ENCODE measurements at regions not wholly inside any gene's neighbourhood (a gene's known extent, or its start where the extent isn't known, plus 50 kb on each side); places are given as distances from the start of the nearest gene placed in this dataset.

- TF ChIP-seq, protein P1, sequence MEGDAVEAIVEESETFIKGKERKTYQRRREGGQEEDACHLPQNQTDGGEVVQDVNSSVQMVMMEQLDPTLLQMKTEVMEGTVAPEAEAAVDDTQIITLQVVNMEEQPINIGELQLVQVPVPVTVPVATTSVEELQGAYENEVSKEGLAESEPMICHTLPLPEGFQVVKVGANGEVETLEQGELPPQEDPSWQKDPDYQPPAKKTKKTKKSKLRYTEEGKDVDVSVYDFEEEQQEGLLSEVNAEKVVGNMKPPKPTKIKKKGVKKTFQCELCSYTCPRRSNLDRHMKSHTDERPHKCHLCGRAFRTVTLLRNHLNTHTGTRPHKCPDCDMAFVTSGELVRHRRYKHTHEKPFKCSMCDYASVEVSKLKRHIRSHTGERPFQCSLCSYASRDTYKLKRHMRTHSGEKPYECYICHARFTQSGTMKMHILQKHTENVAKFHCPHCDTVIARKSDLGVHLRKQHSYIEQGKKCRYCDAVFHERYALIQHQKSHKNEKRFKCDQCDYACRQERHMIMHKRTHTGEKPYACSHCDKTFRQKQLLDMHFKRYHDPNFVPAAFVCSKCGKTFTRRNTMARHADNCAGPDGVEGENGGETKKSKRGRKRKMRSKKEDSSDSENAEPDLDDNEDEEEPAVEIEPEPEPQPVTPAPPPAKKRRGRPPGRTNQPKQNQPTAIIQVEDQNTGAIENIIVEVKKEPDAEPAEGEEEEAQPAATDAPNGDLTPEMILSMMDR (IDR thresholded peaks at IDR 0.05): no peak
- no peak for TF ChIP-seq ZFX (IDR thresholded peaks at IDR 0.05; ENCODE audit: borderline replicate concordance)
Measured at GRCh38 chr5:19334278-19334677, 653.7 kb downstream of the CDH18 start.

Data from 22Rv1 (cell line).